ENCODE measurements at regions not wholly inside any gene's neighbourhood (a gene's known extent, or its start where the extent isn't known, plus 50 kb on each side); places are given as distances from the start of the nearest gene placed in this dataset.

GRCh38 chr14:51341338-51341737 is 101.3 kb downstream of the TMX1 start:
- no TSS peak for BruUV-seq (replicated peaks)
- POLR2A ChIA-PET, result no interaction called here

More at GRCh38 chr14:51341338-51341737, 101.3 kb downstream of the TMX1 start:
- intact Hi-C loops (cut with micrococcal nuclease; ENCODE audit: unreplicated experiment) (no loop called here), in situ Hi-C loops (cut with HindIII; ENCODE audit: extremely low pct_ligation_motif_present, low pct_unique_long_range_greater_than_20kb) (no loop called here)
- Histone ChIP-seq H4K20me1 (ENCODE audit: insufficient read depth, low read length) (no peaks in the 10 kb centered on the region), H3K9me3 (ENCODE audit: low read length) (no peaks in the 10 kb centered on the region), H3K4me2 (ENCODE audit: low read depth, low read length) (no peak overlapping the region), H3K9ac (ENCODE audit: insufficient read depth, low read depth, low read length) (no peak overlapping the region), H3K4me1 (ENCODE audit: insufficient read depth, low read length) (no peaks in the 10 kb centered on the region), H3K36me3 (replicated peaks in 1 of 2; ENCODE audit: control insufficient read depth in 1 of 2, insufficient read depth in 2 of 2, low read length in 2 of 2) (no peaks in the 10 kb centered on the region), H3K79me2 (ENCODE audit: insufficient read depth, low read length) (no peaks in the 10 kb centered on the region), H3K4me3 (replicated peaks in 1 of 3; ENCODE audit: insufficient read depth in 1 of 3, low read depth in 2 of 3, low read length in 3 of 3) (no peak overlapping the region), H3K27ac (ENCODE audit: extremely low read length, insufficient read depth, low read length) (no peak overlapping the region), H3K27me3 (ENCODE audit: control insufficient read depth in 1 of 2, insufficient read depth in 2 of 2, low read length in 2 of 2) (no peaks in the 10 kb centered on the region), H2AFZ (ENCODE audit: low read length) (no peak overlapping the region)
- 54% methylated on average over 2 of the region's 2 CpGs for WGBS (ENCODE audit: low lambda C conversion rate)
- TF ChIP-seq MAFK (conservative IDR thresholded peaks at IDR 0.05 in 1 of 2, IDR thresholded peaks at IDR 0.05 in 1 of 2; ENCODE audit: low read length in 2 of 2), result peak; percentile 11 to 18; a peak in 1 of 4 replicates
- no peak for TF ChIP-seq AHDC1 (CRISPR knock-in tag; IDR thresholded peaks at IDR 0.05; ENCODE audit: borderline replicate concordance)
- CTCF ChIA-PET (ENCODE audit: low intra/inter-chr PET ratio, low total read pairs), result no interaction called here
- ATAC-seq, result no peak
- no peak for DNase-seq (ENCODE audit: low spot score)
- FAIRE-seq, result no peak

Measured in HepG2 (cell line).